Hepatocyte (in vitro differentiated cells): ENCODE measurements at regions not wholly inside any gene's neighbourhood (a gene's known extent, or its start where the extent isn't known, plus 50 kb on each side); places are given as distances from the start of the nearest gene placed in this dataset.
A peak's percentile ranks its signal among the peaks of the same experiment; 100 is the strongest.

Experiments
- DNase-seq: peaks from one replicate; pipeline ENCODE4 v3.0.0-alpha.2; 2016; ENCODE audit warnings: low spot score
- H2AFZ ChIP-seq: fragments of 200-600 bp; sonication (generic); 2 replicates; pipeline ENCODE4 v1.6.0; 2016; ENCODE audit warnings: antibody characterized with exemption, mild to moderate bottlenecking
- H3K27ac ChIP-seq: fragments of 200-600 bp; sonication (generic); 2 replicates; pipeline ENCODE4 v1.5.1; 2016; ENCODE audit warnings: mild to moderate bottlenecking
- H3K27me3 ChIP-seq: fragments of 200-600 bp; sonication (generic); 2 replicates; pipeline ENCODE4 v1.6.1; 2016
- H3K36me3 ChIP-seq: fragments of 200-600 bp; sonication (generic); replicated peaks from 2 replicates; pipeline ENCODE4 v1.5.1; 2016; ENCODE audit warnings: low read depth; ENCODE audit not compliant: insufficient read depth
- H3K4me1 ChIP-seq: fragments of 200-600 bp; sonication (generic); 2 replicates; pipeline ENCODE4 v1.5.1; 2016; ENCODE audit warnings: mild to moderate bottlenecking, moderate library complexity; ENCODE audit not compliant: insufficient read depth
- H3K4me2 ChIP-seq: fragments of 200-600 bp; sonication (generic); 2 replicates; pipeline ENCODE4 v1.6.0; 2016
- H3K4me3 ChIP-seq: fragments of 200-600 bp; sonication (generic); 2 replicates; pipeline ENCODE4 v1.5.1; 2016; ENCODE audit warnings: mild to moderate bottlenecking
- H3K79me2 ChIP-seq: fragments of 200-600 bp; sonication (generic); 2 replicates; pipeline ENCODE4 v1.6.0; 2017; ENCODE audit warnings: mild to moderate bottlenecking
- H3K9me2 ChIP-seq: fragments of 200-600 bp; sonication (generic); replicated peaks from 2 replicates; pipeline ENCODE4 v1.6.0; 2017; ENCODE audit warnings: mild to moderate bottlenecking; ENCODE audit not compliant: insufficient read depth
- H3K9me3 ChIP-seq: fragments of 200-600 bp; sonication (generic); 2 replicates; pipeline ENCODE4 v1.5.1; 2016; ENCODE audit warnings: low read depth, mild to moderate bottlenecking
- H4K20me1 ChIP-seq: fragments of 200-600 bp; sonication (generic); 2 replicates; pipeline ENCODE4 v1.6.0; 2016; ENCODE audit warnings: mild to moderate bottlenecking; ENCODE audit not compliant: insufficient read depth, poor library complexity, severe bottlenecking
- EZH2 ChIP-seq: fragments of 200-600 bp; sonication (generic); IDR thresholded peaks from 2 replicates; pipeline ENCODE4 v1.6.1; 2016; ENCODE audit warnings: antibody characterized with exemption, mild to moderate bottlenecking, borderline replicate concordance
- EZH2phosphoT487 ChIP-seq: fragments of 200-600 bp; sonication (generic); IDR thresholded peaks from one replicate; pipeline ENCODE4 v1.6.1; 2018; ENCODE audit warnings: antibody characterized with exemption, mild to moderate bottlenecking, low read depth, moderate library complexity; ENCODE audit not compliant: unreplicated experiment, severe bottlenecking
- WGBS: methylation state at CpG from one replicate; pipeline ENCODE4 v1.1.6; 2016; ENCODE audit warnings: low lambda C conversion rate; ENCODE audit errors: missing lambda C conversion rate; 5-methylcytosine and 5-hydroxymethylcytosine counted together
- TF ChIP-seq, protein P1 (sequence below): fragments of 200-600 bp; sonication (generic); IDR thresholded peaks from 2 replicates; pipeline ENCODE4 v1.5.1; 2016; ENCODE audit warnings: antibody characterized with exemption, mild to moderate bottlenecking; ENCODE audit not compliant: poor library complexity

DNA sequence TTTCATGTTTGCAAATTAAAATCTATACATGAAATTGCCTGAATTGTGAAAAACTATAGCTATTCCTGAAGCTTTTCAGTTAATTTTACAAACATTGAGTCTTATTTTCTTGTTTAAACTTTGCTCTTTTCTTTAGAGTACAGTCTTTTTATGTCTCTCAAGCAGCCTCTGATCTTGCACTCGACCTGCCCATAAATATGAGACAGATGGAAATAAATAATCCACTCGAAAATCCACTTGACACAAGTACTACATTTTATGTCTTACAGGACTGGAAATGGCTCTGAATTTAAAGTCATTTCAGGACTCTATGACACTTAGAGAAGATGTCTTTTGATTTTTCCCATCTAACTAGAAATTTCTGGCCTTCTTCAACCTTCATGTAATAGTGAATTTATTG lies 283.8 kb downstream of the USP25 start:
- 54% methylated on average over 2 of the region's 2 CpGs for whole genome bisulfite sequencing
- no peaks in the 10 kb centered on the region for H3K4me1 ChIP-seq
- no peak overlapping the region for H3K4me2 ChIP-seq
- H2AFZ ChIP-seq = peak overlapping the region; percentile 14
- no peaks in the 10 kb centered on the region for H4K20me1 ChIP-seq
- no peaks in the 10 kb centered on the region for H3K9me3 ChIP-seq
- TF ChIP-seq, protein P1, sequence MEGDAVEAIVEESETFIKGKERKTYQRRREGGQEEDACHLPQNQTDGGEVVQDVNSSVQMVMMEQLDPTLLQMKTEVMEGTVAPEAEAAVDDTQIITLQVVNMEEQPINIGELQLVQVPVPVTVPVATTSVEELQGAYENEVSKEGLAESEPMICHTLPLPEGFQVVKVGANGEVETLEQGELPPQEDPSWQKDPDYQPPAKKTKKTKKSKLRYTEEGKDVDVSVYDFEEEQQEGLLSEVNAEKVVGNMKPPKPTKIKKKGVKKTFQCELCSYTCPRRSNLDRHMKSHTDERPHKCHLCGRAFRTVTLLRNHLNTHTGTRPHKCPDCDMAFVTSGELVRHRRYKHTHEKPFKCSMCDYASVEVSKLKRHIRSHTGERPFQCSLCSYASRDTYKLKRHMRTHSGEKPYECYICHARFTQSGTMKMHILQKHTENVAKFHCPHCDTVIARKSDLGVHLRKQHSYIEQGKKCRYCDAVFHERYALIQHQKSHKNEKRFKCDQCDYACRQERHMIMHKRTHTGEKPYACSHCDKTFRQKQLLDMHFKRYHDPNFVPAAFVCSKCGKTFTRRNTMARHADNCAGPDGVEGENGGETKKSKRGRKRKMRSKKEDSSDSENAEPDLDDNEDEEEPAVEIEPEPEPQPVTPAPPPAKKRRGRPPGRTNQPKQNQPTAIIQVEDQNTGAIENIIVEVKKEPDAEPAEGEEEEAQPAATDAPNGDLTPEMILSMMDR = no peak
- TF ChIP-seq EZH2 (no peak), EZH2phosphoT487 (no peak)
- no peak overlapping the region for H3K27ac ChIP-seq
- no peaks in the 10 kb centered on the region for H3K9me2 ChIP-seq
- no peaks in the 10 kb centered on the region for H3K36me3 ChIP-seq
- no peaks in the 10 kb centered on the region for H3K79me2 ChIP-seq
- no peak overlapping the region for H3K4me3 ChIP-seq
- no peak for DNase-seq
- H3K27me3 ChIP-seq = no peaks in the 10 kb centered on the region

DNA sequence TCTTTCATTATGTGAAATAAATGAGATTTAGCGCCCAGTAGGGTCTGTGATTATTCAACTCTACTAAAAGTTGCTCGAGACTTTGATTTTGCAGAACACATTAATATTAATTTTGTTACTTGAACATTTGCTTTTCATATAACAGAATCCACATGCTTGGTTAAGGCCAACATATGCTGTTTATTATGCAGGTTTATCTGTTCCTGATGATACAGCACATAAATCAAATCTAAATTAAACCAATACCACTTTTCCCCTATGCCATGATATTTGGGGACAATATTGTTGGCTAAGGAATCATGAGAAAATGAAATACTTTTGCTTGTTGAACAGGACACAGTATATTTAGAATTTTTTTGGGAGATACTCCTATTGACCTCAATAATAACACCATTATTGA lies 291.1 kb downstream of the USP25 start:
- TF ChIP-seq, protein P1 = no peak
- TF ChIP-seq EZH2 (no peak), EZH2phosphoT487 (no peak)
- Histone ChIP-seq H3K9me2 (no peaks in the 10 kb centered on the region), H3K9me3 (no peaks in the 10 kb centered on the region), H3K27me3 (no peaks in the 10 kb centered on the region), H3K4me2 (no peak overlapping the region), H3K4me3 (no peak overlapping the region), H3K4me1 (no peaks in the 10 kb centered on the region), H4K20me1 (no peaks in the 10 kb centered on the region), H3K79me2 (no peaks in the 10 kb centered on the region), H3K36me3 (no peaks in the 10 kb centered on the region), H2AFZ (no peak overlapping the region), H3K27ac (no peak overlapping the region)
- 88% methylated on average over 2 of the region's 2 CpGs for WGBS
- no peak for DNase-seq

DNA sequence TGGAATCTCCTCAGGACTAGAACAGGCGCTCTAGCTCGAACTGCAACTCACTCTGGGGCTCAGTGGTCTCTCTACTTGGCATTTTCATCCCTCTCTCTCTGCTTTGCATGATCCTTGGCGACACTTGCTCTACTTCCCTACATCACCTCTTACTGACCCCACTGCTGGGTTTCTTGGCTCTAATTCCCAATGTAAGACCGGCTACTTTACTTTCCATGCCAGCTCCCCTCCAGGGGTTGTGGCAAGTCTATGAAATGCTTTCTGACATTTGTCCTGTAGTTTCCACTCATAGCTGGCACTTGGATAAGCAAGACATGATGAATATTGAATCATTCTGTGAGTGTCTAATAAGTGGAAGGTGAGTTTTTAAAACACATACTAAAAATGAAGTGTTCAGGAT lies 292.3 kb downstream of the USP25 start:
- H4K20me1 ChIP-seq = no peaks in the 10 kb centered on the region
- no peak overlapping the region for H3K27ac ChIP-seq
- no peaks in the 10 kb centered on the region for H3K27me3 ChIP-seq
- no peak for DNase-seq
- no peak overlapping the region for H2AFZ ChIP-seq
- H3K36me3 ChIP-seq = no peaks in the 10 kb centered on the region
- no peak overlapping the region for H3K4me3 ChIP-seq
- H3K9me2 ChIP-seq = no peaks in the 10 kb centered on the region
- H3K4me2 ChIP-seq = no peak overlapping the region
- H3K4me1 ChIP-seq = no peaks in the 10 kb centered on the region
- TF ChIP-seq, protein P1 = no peak
- no peak for TF ChIP-seq EZH2
- no peak for TF ChIP-seq EZH2phosphoT487
- H3K9me3 ChIP-seq = no peaks in the 10 kb centered on the region
- no peaks in the 10 kb centered on the region for H3K79me2 ChIP-seq
- WGBS = 90% methylated on average over 4 of the region's 4 CpGs

DNA sequence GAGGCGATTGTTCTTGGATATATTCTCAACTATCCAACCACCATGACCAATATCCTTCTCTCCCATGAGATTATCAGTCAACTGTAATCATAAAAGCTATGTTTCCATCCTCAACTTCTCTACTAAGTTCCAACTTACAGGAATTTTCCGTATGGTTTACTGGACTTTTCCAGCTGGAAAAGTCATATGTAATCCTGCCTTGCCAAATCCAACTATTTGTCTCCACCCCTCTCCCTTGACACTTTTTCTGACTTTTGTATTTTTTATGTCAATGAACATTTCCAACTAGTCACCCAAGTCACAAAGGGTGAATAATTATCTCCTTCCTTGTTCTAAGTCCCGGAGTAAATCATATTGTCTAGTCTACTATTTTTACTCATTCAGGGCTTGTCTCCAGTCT lies 293.1 kb downstream of the USP25 start:
- TF ChIP-seq EZH2 (no peak), EZH2phosphoT487 (no peak)
- TF ChIP-seq, protein P1 = no peak
- Histone ChIP-seq H3K27me3 (no peaks in the 10 kb centered on the region), H4K20me1 (no peaks in the 10 kb centered on the region), H3K9me3 (no peaks in the 10 kb centered on the region), H3K36me3 (no peaks in the 10 kb centered on the region), H3K79me2 (no peaks in the 10 kb centered on the region), H3K4me3 (no peak overlapping the region), H3K9me2 (no peaks in the 10 kb centered on the region), H3K4me1 (no peaks in the 10 kb centered on the region), H3K4me2 (no peak overlapping the region), H2AFZ (no peak overlapping the region), H3K27ac (no peak overlapping the region)
- WGBS = 90% methylated on average over 3 of the region's 3 CpGs
- DNase-seq = no peak
